ENCODE measurements at regions not wholly inside any gene's neighbourhood (a gene's known extent, or its start where the extent isn't known, plus 50 kb on each side); places are given as distances from the start of the nearest gene placed in this dataset.

DNA sequence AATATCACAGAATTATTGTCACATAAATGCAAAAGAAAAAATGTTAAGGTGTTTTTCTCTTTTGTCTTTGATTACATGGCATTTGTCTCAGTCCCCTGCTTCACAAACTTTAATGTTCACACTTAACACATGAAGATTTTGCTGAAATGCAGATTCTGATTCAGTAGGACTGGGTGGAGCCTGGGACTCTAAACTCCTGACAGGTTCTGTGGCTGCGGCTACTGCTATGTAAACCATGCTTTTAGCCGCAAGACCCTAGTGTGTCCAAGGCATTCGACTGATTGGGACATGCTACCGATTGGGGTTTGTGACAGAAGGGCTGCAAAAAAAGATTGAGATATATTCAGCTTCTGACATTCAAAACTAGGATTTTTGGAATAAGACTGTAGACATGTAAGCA, 72.6 kb upstream of the SLC35F4 start:
- Histone ChIP-seq H3K4me1 (ENCODE audit: control insufficient read depth, insufficient read depth, low read length) (peaks cover under 1% of the 10 kb centered on the region), H3K27me3 (ENCODE audit: control insufficient read depth, insufficient read depth, low read length, poor library complexity, severe bottlenecking) (no peaks in the 10 kb centered on the region), H3K9me3 (ENCODE audit: control insufficient read depth, low read length) (no peaks in the 10 kb centered on the region), H3K4me3 (ENCODE audit: low read length) (no peak overlapping the region), H3K27ac (ENCODE audit: low read depth, low read length) (no peak overlapping the region), H3K9ac (ENCODE audit: extremely low read depth, low read length, poor library complexity, severe bottlenecking) (no peak overlapping the region), H3K36me3 (ENCODE audit: control insufficient read depth, insufficient read depth, low read length) (no peaks in the 10 kb centered on the region)
- Mint-ChIP-seq H3K9me3 (no peaks in the 10 kb centered on the region), H3K27ac (no peak overlapping the region), H3K4me1 (peaks cover 22% of the 10 kb centered on the region), H3K27me3 (ENCODE audit: insufficient read depth) (no peaks in the 10 kb centered on the region), H3K36me3 (ENCODE audit: low read depth) (no peaks in the 10 kb centered on the region), H3K4me3 (no peak overlapping the region)
- no peak for DNase-seq
- WGBS, 2 experiments (ENCODE audit: insufficient coverage in 1 of 2, insufficient read length in 1 of 2), result 92 to 100% methylated on average over 2 to 4 of the region's 4 CpGs
- TF ChIP-seq, protein P1, sequence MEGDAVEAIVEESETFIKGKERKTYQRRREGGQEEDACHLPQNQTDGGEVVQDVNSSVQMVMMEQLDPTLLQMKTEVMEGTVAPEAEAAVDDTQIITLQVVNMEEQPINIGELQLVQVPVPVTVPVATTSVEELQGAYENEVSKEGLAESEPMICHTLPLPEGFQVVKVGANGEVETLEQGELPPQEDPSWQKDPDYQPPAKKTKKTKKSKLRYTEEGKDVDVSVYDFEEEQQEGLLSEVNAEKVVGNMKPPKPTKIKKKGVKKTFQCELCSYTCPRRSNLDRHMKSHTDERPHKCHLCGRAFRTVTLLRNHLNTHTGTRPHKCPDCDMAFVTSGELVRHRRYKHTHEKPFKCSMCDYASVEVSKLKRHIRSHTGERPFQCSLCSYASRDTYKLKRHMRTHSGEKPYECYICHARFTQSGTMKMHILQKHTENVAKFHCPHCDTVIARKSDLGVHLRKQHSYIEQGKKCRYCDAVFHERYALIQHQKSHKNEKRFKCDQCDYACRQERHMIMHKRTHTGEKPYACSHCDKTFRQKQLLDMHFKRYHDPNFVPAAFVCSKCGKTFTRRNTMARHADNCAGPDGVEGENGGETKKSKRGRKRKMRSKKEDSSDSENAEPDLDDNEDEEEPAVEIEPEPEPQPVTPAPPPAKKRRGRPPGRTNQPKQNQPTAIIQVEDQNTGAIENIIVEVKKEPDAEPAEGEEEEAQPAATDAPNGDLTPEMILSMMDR (conservative IDR thresholded peaks at IDR 0.05), result no peak

GRCh38 chr14:57937676-57938075, 71.8 kb upstream of the SLC35F4 start:
- no peak overlapping the region for H3K4me3 ChIP-seq (ENCODE audit: low read length)
- no peaks in the 10 kb centered on the region for H3K9me3 Mint-ChIP-seq
- H3K27ac Mint-ChIP-seq, result no peak overlapping the region
- no peaks in the 10 kb centered on the region for H3K36me3 Mint-ChIP-seq (ENCODE audit: low read depth)
- TF ChIP-seq, protein P1 (conservative IDR thresholded peaks at IDR 0.05), result no peak
- 91 to 95% methylated on average over 3 to 4 of the region's 4 CpGs for WGBS, 2 experiments (ENCODE audit: insufficient coverage in 1 of 2, insufficient read length in 1 of 2)
- no peaks in the 10 kb centered on the region for H3K9me3 ChIP-seq (ENCODE audit: control insufficient read depth, low read length)
- no peak overlapping the region for H3K9ac ChIP-seq (ENCODE audit: extremely low read depth, low read length, poor library complexity, severe bottlenecking)
- H3K27ac ChIP-seq (ENCODE audit: low read depth, low read length), result no peak overlapping the region
- no peaks in the 10 kb centered on the region for H3K36me3 ChIP-seq (ENCODE audit: control insufficient read depth, insufficient read depth, low read length)
- DNase-seq, result no peak
- H3K27me3 Mint-ChIP-seq (ENCODE audit: insufficient read depth), result no peaks in the 10 kb centered on the region
- no peak overlapping the region for H3K4me3 Mint-ChIP-seq
- peaks cover 16% of the 10 kb centered on the region for H3K4me1 Mint-ChIP-seq
- H3K27me3 ChIP-seq (ENCODE audit: control insufficient read depth, insufficient read depth, low read length, poor library complexity, severe bottlenecking), result no peaks in the 10 kb centered on the region
- no peaks in the 10 kb centered on the region for H3K4me1 ChIP-seq (ENCODE audit: control insufficient read depth, insufficient read depth, low read length)

DNA sequence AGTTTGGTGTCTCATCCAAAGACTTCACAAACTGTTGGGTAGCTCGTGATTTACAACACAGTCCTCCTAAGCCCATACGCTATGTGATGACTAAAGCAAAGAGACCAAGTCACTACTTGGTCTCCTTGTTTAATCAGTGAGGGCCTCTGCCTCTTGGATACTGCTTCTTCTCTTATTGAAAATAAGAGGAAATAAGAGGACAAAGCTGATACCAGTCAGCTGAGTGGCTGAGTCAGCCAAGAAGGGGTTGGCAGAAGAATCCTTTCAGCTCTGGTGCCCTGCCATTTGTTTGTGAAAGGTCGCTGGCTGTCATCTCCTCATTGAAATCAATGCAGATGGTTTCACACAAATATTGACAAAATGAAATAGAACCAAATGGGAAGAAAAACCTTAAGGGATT, 67.5 kb upstream of the SLC35F4 start:
- H3K9ac ChIP-seq (ENCODE audit: extremely low read depth, low read length, poor library complexity, severe bottlenecking), result no peak overlapping the region
- H3K36me3 Mint-ChIP-seq (ENCODE audit: low read depth), result no peaks in the 10 kb centered on the region
- peaks cover 14% of the 10 kb centered on the region for H3K27me3 Mint-ChIP-seq (ENCODE audit: insufficient read depth)
- no peak overlapping the region for H3K27ac ChIP-seq (ENCODE audit: low read depth, low read length)
- TF ChIP-seq, protein P1 (conservative IDR thresholded peaks at IDR 0.05), result no peak
- H3K4me1 Mint-ChIP-seq, result peaks cover 22% of the 10 kb centered on the region
- H3K9me3 Mint-ChIP-seq, result no peaks in the 10 kb centered on the region
- no peaks in the 10 kb centered on the region for H3K36me3 ChIP-seq (ENCODE audit: control insufficient read depth, insufficient read depth, low read length)
- WGBS, 2 experiments (ENCODE audit: insufficient coverage in 1 of 2, insufficient read length in 1 of 2), result 83 to 96% methylated on average over 2 to 3 of the region's 3 CpGs
- no peak overlapping the region for H3K4me3 Mint-ChIP-seq
- no peak overlapping the region for H3K4me3 ChIP-seq (ENCODE audit: low read length)
- H3K27ac Mint-ChIP-seq, result no peak overlapping the region
- DNase-seq, result no peak
- H3K27me3 ChIP-seq (ENCODE audit: control insufficient read depth, insufficient read depth, low read length, poor library complexity, severe bottlenecking), result no peaks in the 10 kb centered on the region
- no peaks in the 10 kb centered on the region for H3K9me3 ChIP-seq (ENCODE audit: control insufficient read depth, low read length)
- H3K4me1 ChIP-seq (ENCODE audit: control insufficient read depth, insufficient read depth, low read length), result peaks cover 6% of the 10 kb centered on the region

Data from endodermal cell (in vitro differentiated cells).